Dermis blood vessel endothelial cell (primary cell): ENCODE measurements at regions not wholly inside any gene's neighbourhood (a gene's known extent, or its start where the extent isn't known, plus 50 kb on each side); places are given as distances from the start of the nearest gene placed in this dataset.

Experiments
- DNase-seq: peaks from one replicate; pipeline ENCODE4 v3.0.0; 2010

DNA sequence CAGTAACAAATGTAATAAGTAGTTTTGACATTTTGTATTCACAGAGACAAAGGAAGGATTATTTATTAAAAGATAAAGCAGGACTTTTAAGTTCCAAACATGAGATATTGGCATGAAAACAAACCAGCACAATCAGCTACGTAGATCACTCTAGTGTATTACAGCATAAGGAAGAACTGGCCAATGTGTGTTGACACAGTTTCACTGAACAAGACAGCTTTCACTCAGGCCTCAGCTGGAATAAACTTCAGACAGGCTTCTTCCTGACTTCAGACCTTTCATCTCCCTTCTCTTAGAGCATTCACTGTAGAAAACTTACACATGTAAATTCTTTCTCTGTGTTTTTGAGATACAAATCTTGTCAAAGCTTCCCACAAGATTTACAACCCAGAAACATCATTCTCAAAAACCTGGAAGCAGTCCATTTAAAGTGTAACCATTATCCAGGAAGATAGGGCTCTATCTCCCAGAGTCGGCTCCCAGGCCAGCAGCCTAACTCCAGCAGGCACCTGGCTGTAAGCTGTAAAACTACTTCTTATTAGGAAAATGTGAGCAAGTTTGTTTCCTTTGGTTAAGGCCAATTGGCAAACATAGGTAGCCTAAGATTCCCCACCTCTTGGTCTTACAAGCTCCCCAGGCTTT is 768.3 kb upstream of the CDH7 start:
- no peak for DNase-seq

DNA sequence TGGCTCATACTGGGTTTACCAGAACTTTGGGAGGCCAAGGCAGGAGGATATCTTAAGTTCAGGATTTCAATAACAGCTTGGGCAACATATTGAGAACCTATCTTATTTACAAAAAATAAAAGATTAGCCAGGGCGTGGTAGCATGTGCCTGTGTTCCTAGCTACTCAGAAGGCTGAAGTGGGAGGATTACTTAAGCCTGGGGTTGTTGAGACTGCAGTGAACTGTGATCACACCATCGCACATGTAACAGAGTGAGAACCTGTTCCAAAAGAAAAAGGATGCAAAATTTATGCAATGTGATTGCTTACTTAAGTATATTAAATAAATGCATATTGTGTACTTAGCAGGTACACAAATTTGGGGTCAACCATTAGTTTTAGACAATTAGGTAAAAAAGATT is 768.9 kb upstream of the CDH7 start:
- no peak for DNase-seq

DNA sequence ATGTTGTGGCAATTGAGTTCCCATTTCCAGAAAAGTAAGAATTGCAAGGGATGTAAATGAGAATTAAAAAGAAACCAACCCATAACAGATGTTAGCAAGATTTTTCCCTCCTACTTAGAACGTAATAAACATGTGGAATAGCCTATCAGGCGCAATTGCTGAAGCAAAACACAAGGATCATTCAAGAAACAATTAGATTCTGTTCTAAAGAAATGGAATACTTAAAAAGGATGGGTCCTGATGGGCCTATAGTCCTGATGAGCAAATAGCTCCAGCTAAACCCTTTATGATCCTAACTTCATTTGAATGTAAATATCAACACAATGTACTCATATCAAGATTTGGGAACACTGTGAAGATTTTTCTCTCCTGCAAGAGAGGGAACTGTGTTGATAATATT is 771.0 kb upstream of the CDH7 start:
- no peak for DNase-seq

GRCh38 chr18:64974391-64975125 is 776.3 kb upstream of the CDH7 start:
- DNase-seq = no peak

DNA sequence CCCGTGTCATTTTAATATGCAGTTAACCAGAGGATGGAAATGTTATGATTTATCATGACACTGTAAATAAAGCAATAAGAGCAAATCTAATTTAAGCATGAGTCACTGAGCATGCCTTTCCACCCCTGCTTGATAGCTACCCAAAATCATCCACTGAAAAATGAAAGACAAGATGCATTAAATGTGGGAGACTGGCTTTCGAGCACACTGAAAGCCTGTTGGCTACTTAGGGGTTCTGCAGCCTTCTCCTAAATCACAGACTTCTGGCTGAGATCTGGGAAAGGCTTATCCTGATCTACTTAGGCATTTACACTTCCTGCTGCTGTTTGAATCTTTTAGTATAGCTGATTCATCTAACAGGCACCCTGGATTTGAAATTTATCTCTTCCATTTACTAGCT is 778.3 kb upstream of the CDH7 start:
- DNase-seq = no peak

DNA sequence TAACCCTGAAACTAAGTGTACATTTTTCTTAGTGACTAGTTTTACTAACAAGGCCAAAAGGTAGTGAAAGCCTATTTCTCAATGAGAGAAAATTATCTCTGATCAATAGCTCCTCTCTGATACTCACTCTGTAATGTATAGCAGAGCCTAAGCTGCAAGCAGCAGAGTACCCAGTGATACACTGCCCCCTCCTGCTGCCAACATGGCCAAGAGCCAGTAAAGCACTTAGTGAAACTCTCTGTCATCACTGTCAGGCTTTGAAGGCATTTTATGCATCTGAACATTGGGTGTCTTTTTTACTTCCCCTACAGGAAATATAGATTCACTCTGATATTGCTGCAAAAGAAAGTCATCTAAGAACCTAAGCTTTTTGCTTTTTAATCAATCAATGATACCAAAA is 784.1 kb upstream of the CDH7 start:
- no peak for DNase-seq

DNA sequence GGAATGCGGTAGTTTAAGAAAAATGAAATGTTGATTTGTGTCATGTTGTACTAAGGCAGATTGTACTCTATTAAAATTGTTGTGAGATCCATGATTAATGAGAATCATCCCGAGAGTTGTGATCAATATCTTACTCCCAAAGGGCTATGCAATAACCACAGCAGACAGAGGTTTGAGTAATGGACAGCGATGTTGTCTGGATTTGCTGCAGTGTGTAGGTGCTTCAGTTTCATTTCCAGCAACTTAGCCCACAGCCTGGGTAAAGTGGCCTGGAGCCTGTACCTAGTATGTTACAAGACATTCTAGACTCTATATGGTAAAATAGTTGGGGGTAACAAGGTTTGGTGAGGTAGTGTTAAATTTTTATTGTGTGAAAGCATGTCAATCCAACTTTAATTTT is 794.3 kb upstream of the CDH7 start:
- DNase-seq = no peak

- no peak for DNase-seq
These were observed 800.9 kb upstream of the CDH7 start for GRCh38 chr18:64949885-64950284.

- DNase-seq = no peak
These were observed 787.8 kb upstream of the LINC00305 start for GRCh38 chr18:64936671-64937070.

DNA sequence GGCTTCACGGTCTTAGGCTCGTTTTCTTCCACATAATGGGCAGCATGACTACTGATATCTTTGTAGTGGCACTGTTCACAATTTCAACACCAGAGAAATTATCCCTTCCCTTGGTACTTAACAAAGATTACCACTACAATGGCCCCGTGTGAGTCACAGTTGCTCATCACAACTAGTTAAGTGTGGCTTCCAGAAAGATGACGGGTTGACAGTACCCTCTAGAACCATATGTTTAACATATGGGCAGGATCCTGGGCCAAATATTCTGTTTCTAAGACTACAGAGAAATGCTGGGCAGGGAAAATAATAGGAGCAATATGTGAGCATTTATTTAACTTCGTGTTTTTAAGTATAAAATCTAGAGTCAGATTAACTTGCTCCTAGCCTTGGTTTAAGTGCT is 780.1 kb upstream of the LINC00305 start:
- DNase-seq = no peak

DNA sequence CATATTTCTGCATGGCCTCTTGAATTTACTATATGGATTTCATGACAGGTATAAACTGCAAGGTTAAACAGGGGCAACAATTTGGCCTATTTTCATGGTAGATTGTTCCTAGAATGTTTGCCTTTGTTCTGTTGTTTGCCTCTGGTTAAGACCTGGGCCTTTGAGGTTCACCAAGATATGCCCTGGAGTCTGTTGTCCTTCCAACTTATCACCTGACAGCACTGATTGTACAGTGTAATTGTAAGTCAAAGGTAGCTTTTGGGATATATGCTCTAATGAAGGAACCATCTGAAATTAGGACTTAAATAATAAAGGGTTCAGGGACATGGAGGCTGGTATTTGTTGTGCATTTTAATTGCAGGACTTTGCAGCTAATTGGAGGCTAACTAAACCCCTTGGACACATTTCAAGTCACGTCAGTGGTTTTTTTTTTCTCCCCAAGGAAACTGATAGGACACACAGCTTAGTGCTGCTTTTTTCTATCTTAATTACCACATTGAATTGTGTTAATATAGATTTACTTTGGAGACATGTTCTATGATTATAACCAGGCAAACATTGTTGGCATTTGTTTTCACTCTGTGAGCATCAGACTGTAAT is 771.2 kb upstream of the LINC00305 start:
- no peak for DNase-seq

DNA sequence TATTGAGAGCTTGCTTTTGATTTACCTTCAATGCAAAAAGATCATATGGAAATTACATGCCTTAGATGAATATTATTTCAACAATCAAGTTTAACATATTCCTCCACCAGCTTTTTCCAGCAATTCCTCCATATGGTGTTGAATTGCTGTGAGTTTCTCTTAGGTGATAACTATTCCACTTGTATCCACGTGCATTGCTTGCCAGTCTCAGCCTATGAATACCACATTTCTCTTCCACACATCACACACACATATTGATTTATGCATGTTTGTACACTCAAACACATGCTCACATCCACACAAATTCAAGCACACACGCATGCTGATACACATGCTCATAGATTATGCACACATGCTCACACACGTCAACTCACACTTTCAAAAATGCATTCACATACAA is 770.0 kb upstream of the LINC00305 start:
- no peak for DNase-seq

DNA sequence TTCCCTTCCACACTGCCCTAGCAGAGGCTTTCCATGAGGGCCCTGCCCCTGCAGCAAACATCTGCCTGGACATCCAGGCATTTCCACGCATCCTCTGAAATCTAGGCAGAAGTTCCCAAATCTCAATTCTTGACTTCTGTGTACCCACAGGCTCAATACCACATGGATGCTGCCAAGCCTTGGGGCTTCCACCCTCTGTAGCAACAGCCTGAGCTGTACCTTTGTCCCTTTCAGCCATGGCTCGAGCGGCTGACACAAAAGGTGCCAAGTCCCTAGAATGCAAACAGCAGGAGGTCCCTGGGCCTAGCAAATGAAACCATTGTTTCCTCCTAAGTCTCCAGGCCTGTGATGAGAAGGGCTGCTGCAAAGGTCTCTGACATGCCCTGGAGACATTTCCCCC is 744.5 kb upstream of the LINC00305 start:
- no peak for DNase-seq

GRCh38 chr18:64888956-64889355 is 740.1 kb upstream of the LINC00305 start:
- DNase-seq = no peak

DNA sequence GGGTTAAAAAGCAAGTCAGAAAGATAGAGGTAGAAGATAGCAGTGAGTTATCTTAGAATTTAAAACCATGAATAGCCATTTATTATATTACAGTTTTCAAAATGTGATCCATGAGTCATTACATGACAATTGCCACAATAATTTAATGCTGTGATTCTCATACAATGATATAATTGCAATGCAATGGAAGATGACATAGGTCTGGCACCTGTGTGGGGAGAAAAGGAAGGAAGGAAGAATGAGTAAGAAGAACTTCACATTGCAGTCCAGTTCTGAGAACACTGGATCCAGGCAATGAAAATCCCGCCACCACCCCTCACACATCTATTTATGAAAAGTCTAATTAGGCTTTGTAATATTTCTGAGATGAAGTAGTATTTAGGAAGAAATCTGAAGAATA is 738.1 kb upstream of the LINC00305 start:
- no peak for DNase-seq

GRCh38 chr18:64882896-64883295 is 734.0 kb upstream of the LINC00305 start:
- no peak for DNase-seq

DNA sequence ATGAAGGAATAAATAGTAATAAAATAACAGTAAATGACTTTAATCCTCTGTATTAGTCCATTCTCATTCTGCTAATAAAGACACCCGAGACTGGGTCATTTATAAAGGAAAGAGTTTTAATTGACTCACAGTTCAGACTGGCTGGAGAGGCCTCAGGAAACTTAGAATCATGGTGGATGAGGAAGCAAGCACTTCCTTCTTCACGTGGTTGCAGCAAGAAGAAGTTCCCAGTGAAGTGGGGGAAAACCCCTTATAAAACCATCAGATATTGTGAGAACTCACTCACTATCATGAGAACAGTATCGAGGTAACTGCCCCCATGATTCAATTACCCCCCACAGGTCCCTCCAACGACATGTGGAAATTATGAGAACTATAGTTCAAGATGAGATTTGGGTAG is 727.9 kb upstream of the LINC00305 start:
- no peak for DNase-seq

- DNase-seq = no peak
These were observed 724.0 kb upstream of the LINC00305 start for GRCh38 chr18:64872710-64873458.

DNA sequence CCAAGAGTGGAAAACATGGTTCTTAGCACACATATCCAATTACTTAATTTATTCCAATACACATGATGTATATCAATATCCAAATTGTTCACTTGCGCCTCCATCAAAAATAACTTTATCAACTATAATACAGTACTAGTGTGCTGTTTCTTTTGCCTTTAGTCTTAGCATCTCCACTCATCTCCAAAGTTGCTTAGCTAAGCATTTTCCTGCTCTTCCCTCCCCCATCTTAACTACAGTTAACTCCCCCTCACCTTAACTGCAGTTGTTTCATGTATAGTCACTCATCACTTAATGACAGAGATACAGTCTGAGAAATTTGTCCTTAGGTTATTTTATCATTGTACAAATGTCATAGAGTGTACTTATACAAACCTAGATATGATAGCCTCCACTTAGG is 705.2 kb upstream of the LINC00305 start:
- DNase-seq = no peak

DNA sequence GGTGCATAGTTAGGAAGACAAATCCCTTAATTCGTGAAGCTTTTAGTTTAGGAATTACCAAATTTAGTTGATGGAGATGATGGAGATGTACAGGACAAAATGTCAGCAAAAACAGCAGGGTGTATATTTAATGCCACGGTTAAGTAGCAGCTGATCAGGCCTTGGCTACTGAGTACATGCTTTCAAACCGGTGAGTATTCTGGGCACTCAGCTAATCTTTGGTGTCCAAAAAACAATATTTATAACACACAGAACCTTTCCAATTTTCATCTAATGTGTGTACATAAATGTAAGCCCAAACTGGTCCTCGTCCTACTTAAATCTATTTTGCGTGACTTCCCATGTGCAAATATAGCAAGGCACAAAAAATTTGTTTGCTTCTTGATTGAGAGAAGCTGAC is 703.4 kb upstream of the LINC00305 start:
- DNase-seq = no peak

GRCh38 chr18:64851726-64852125 is 702.8 kb upstream of the LINC00305 start:
- no peak for DNase-seq

DNA sequence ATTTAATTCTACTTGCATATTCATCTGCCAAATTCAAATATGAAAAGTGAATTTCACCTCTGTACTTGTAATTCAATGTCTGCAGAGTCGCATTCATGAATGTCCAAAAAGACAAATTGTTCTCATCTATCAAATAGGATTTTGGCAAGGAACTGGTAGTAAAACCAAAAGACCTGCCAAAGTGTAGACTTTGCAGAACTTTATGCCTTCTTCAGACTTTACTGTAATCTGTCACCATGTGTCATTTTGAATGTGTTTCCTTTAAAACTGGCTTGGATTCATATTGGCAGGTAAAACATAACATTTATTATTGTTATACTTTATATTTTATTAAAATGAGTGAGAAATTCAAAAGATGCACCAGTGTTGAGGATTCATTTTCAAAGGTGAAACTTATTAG is 701.9 kb upstream of the LINC00305 start:
- DNase-seq = no peak

DNA sequence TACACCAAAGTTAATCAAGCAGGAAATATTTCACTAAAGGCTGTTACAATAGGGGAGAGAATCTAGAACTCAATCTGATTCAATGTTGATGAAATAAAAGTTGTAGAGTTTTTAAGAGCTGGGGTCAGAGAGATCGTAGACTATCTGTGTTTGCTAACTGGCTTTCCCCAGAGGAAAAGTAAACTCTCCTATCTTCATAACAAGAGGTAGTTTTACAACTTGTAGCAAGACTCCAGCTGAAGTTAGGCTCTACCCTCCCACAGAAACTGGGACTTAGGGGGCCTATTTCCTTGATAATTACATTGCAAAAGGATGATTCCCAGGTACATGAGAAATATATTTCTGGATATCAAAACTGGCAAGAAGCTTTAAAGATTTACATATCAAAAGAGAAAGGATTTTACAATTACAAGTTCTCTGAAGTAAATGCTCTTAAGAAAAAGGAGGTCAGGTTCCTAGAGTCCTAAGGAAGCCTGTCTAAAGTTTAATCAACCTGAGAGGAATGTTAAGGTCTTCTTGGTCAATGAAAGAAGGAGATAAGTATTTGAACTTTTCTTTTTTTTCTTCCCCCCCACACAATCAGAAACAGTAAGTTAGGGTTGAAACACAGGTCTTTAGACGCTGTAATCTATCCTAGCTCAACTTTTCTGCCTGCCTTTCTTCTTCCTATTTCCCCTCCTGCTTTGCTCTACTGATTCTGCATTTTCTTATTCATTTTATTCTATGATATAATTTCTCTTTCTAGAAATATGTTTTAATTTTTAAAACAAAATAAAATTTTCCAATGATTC is 692.2 kb upstream of the LINC00305 start:
- DNase-seq = no peak
